SK-N-SH (cell line): ENCODE measurements at regions not wholly inside any gene's neighbourhood (a gene's known extent, or its start where the extent isn't known, plus 50 kb on each side); places are given as distances from the start of the nearest gene placed in this dataset.

ENCODE experiments used
- CTCF ChIA-PET: fragments of 300-600, 350-600 bp; formaldehyde crosslinking; extraction: SDS; loops from one replicate; lab custom pipeline; 2021; lab: Yijun Ruan, JAX
- POLR2A ChIA-PET: fragments of 350-600 bp; sonication (Branson Sonifier 250); formaldehyde crosslinking; extraction: SDS; loops from one replicate; lab custom pipeline; 2020; ENCODE audit warnings: antibody characterized with exemption, inconsistent platforms; lab: Yijun Ruan, JAX
- DNase-seq: peaks from one replicate; pipeline ENCODE4 v3.0.0; 2012
- H2AFZ ChIP-seq: fragments of 200-600 bp; sonication (generic); 2 replicates; pipeline ENCODE4 v1.8.1; 2016; ENCODE audit warnings: antibody characterized with exemption, mild to moderate bottlenecking, low read depth
- H3F3A ChIP-seq: fragments of 200-600 bp; sonication (generic); replicated peaks from 2 replicates; pipeline ENCODE3; 2016; ENCODE audit warnings: antibody characterized with exemption, mild to moderate bottlenecking; ENCODE audit not compliant: insufficient read depth
- H3K27ac ChIP-seq, 2 experiments: fragments of 200-500 bp in 1 of 2; fragments of 200-600 bp in 1 of 2; sonication (Bioruptor generic) in 1 of 2; sonication (generic), shearing (Covaris generic) in 1 of 2; 2 replicates each; pipeline versions ENCODE4 v1.5.1 to v1.6.1; 2014 to 2016; ENCODE audit warnings: low read depth in 2 of 2, inconsistent platforms in 1 of 2, low read length in 1 of 2, mild to moderate bottlenecking in 1 of 2, mixed read lengths in 1 of 2
- H3K27me3 ChIP-seq: fragments of 200-600 bp; sonication (generic), shearing (Covaris generic); 2 replicates; pipeline ENCODE4 v1.6.1; 2016; ENCODE audit warnings: mixed run types; ENCODE audit not compliant: insufficient read depth
- H3K36me3 ChIP-seq, 2 experiments: fragments of 200-500 bp in 1 of 2; fragments of 200-600 bp in 1 of 2; sonication (Bioruptor generic) in 1 of 2; sonication (generic) in 1 of 2; replicated peaks in 1 of 2; 2 replicates each; pipeline versions ENCODE3 to v1.5.1; 2014 to 2016; ENCODE audit warnings: low read length in 1 of 2, mild to moderate bottlenecking in 1 of 2; ENCODE audit not compliant: insufficient read depth in 2 of 2, control insufficient read depth in 1 of 2
- H3K4me1 ChIP-seq, 2 experiments: fragments of 200-500 bp in 1 of 2; fragments of 200-600 bp in 1 of 2; sonication (Bioruptor generic) in 1 of 2; sonication (generic), shearing (Covaris generic) in 1 of 2; 2 replicates each; pipeline versions ENCODE4 v1.5.1 to v1.6.1; 2014 to 2016; ENCODE audit warnings: low read depth in 1 of 2, low read length in 1 of 2, mixed run types in 1 of 2; ENCODE audit not compliant: insufficient read depth in 2 of 2, control insufficient read depth in 1 of 2
- H3K4me2 ChIP-seq: fragments of 200-600 bp; sonication (generic), shearing (Covaris generic); 2 replicates; pipeline ENCODE4 v1.6.1; 2017; ENCODE audit warnings: mixed run types
- H3K4me3 ChIP-seq, 2 experiments: fragments of 200-500 bp in 1 of 2; fragments of 200-600 bp in 1 of 2; sonication (Bioruptor generic) in 1 of 2; sonication (generic), shearing (Covaris generic) in 1 of 2; 2 replicates each; pipeline versions ENCODE4 v1.5.1 to v1.8.1; 2014 to 2016; ENCODE audit warnings: low read depth in 2 of 2, inconsistent platforms in 1 of 2, low read length in 1 of 2, mild to moderate bottlenecking in 1 of 2, mixed read lengths in 1 of 2, moderate library complexity in 1 of 2
- H3K79me2 ChIP-seq: fragments of 200-600 bp; sonication (generic); 2 replicates; pipeline ENCODE4 v1.8.1; 2017; ENCODE audit warnings: mild to moderate bottlenecking; ENCODE audit not compliant: insufficient read depth
- H3K9ac ChIP-seq: fragments of 200-600 bp; sonication (generic); 2 replicates; pipeline ENCODE4 v1.6.1; 2017; ENCODE audit warnings: mixed run types
- H3K9me2 ChIP-seq: fragments of 200-600 bp; sonication (generic); 2 replicates; pipeline ENCODE4 v1.6.1; 2017; ENCODE audit warnings: mixed run types
- H3K9me3 ChIP-seq: fragments of 200-600 bp; sonication (generic); 2 replicates; pipeline ENCODE4 v1.6.1; 2017; ENCODE audit warnings: mixed run types, mild to moderate bottlenecking, moderate library complexity
- H4K20me1 ChIP-seq: fragments of 200-600 bp; sonication (generic); 2 replicates; pipeline ENCODE4 v1.6.1; 2017; ENCODE audit warnings: mild to moderate bottlenecking, mixed run types; ENCODE audit not compliant: insufficient read depth
- CHD2 ChIP-seq: fragments of 150-350 bp; IDR thresholded peaks from 2 replicates; pipeline ENCODE4 v1.6.1; 2018; ENCODE audit warnings: low read length; ENCODE audit not compliant: partially characterized antibody
- ELF1 ChIP-seq: IDR thresholded peaks from 2 replicates; pipeline ENCODE4 v1.4.0; 2012
- FOXJ3 ChIP-seq: sonication (generic); formaldehyde crosslinking; IDR thresholded peaks from 2 replicates; pipeline ENCODE4 v1.5.1; 2020; ENCODE audit warnings: mild to moderate bottlenecking, missing genetic modification reagents
- GATA2 ChIP-seq: sonication (generic); formaldehyde crosslinking; IDR thresholded peaks from 2 replicates; pipeline ENCODE4 v1.5.0; 2020; ENCODE audit warnings: mild to moderate bottlenecking, missing genetic modification reagents
- MAX ChIP-seq: IDR thresholded peaks from 2 replicates; pipeline ENCODE4 v1.4.0; 2012; ENCODE audit warnings: low read depth
- MXI1 ChIP-seq: IDR thresholded peaks from 2 replicates; pipeline ENCODE4 v1.6.1; 2012; ENCODE audit warnings: mild to moderate bottlenecking, low read depth, low read length, improper control_type of control experiment
- TAF1 ChIP-seq: IDR thresholded peaks from 2 replicates; pipeline ENCODE4 v1.6.1; 2012; ENCODE audit warnings: low read depth, mild to moderate bottlenecking, low read length, moderate library complexity, borderline replicate concordance
- TCF12 ChIP-seq: IDR thresholded peaks from 2 replicates; pipeline ENCODE4 v1.4.0; 2012
- YY1 ChIP-seq: IDR thresholded peaks from 2 replicates; pipeline ENCODE4 v1.4.0; 2012; ENCODE audit warnings: low read depth, mild to moderate bottlenecking
- ZBTB33 ChIP-seq: IDR thresholded peaks from 2 replicates; pipeline ENCODE4 v1.4.0; 2012; ENCODE audit warnings: low read depth, borderline replicate concordance
- WGBS: methylation state at CpG from one replicate; pipeline ENCODE4 v1.1.6; 2017; ENCODE audit warnings: low lambda C conversion rate; 5-methylcytosine and 5-hydroxymethylcytosine counted together
- TF ChIP-seq, protein P1 (sequence below): fragments of 200-600 bp; sonication (generic); IDR thresholded peaks from 2 replicates; pipeline ENCODE4 v1.6.1; 2017; ENCODE audit warnings: antibody characterized with exemption, mild to moderate bottlenecking, moderate library complexity

- 12% methylated on average over 2 of the region's 2 CpGs for WGBS
- no peaks in the 10 kb centered on the region for H3F3A ChIP-seq
- H3K79me2 ChIP-seq = no peaks in the 10 kb centered on the region
- ChIA-PET POLR2A (no interaction called here), CTCF (no interaction called here)
- peaks cover 25% of the 10 kb centered on the region for H3K27me3 ChIP-seq
- H3K4me3 ChIP-seq = no peak overlapping the region
- no peaks in the 10 kb centered on the region for H3K9me3 ChIP-seq
- TF ChIP-seq ELF1 = no peak
- TF ChIP-seq YY1 = no peak
- no peak for TF ChIP-seq ZBTB33
- no peak for TF ChIP-seq TAF1
- no peak for TF ChIP-seq FOXJ3 (CRISPR knock-in tag)
- TF ChIP-seq MAX = no peak
- no peak overlapping the region for H3K4me2 ChIP-seq
- DNase-seq = no peak
- peaks cover 0 to 6% of the 10 kb centered on the region in 2 experiments; a peak in 2 of 4 replicates for H3K4me1 ChIP-seq
- no peaks in the 10 kb centered on the region for H3K36me3 ChIP-seq
- H3K27ac ChIP-seq = no peak overlapping the region
- no peak overlapping the region for H3K9ac ChIP-seq
- no peaks in the 10 kb centered on the region for H3K9me2 ChIP-seq
- H2AFZ ChIP-seq = no peak overlapping the region
- H4K20me1 ChIP-seq = no peaks in the 10 kb centered on the region
Observed at GRCh38 chr2:19439081-19439480, 80.7 kb upstream of the OSR1 start.

- H3K36me3 ChIP-seq = no peaks in the 10 kb centered on the region
- no peak overlapping the region for H3K27ac ChIP-seq
- no peak for TF ChIP-seq CHD2
- TF ChIP-seq MXI1 = no peak
- TF ChIP-seq YY1 = no peak
- TF ChIP-seq TCF12 = peak; percentile 75
- TF ChIP-seq, protein P1, sequence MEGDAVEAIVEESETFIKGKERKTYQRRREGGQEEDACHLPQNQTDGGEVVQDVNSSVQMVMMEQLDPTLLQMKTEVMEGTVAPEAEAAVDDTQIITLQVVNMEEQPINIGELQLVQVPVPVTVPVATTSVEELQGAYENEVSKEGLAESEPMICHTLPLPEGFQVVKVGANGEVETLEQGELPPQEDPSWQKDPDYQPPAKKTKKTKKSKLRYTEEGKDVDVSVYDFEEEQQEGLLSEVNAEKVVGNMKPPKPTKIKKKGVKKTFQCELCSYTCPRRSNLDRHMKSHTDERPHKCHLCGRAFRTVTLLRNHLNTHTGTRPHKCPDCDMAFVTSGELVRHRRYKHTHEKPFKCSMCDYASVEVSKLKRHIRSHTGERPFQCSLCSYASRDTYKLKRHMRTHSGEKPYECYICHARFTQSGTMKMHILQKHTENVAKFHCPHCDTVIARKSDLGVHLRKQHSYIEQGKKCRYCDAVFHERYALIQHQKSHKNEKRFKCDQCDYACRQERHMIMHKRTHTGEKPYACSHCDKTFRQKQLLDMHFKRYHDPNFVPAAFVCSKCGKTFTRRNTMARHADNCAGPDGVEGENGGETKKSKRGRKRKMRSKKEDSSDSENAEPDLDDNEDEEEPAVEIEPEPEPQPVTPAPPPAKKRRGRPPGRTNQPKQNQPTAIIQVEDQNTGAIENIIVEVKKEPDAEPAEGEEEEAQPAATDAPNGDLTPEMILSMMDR = no peak
- TF ChIP-seq GATA2 (CRISPR knock-in tag) = peak; percentile 52
- TF ChIP-seq, all 33 proteins: peak for 2
- H3K4me3 ChIP-seq = no peak overlapping the region
- H4K20me1 ChIP-seq = no peaks in the 10 kb centered on the region
- no peaks in the 10 kb centered on the region for H3K9me2 ChIP-seq
- ChIA-PET CTCF (interaction anchor here (1.4 kb wide), 1 partner anchor 14 kb away, joined by 3 read pairs; no protein-coding TSS in a partner anchor), POLR2A (no interaction called here)
- no peak overlapping the region for H3K4me2 ChIP-seq
- H3K27me3 ChIP-seq = peaks cover 14% of the 10 kb centered on the region
- 2% methylated on average over 1 of the region's 1 CpG for WGBS
- no peak overlapping the region for H3K9ac ChIP-seq
- no peaks in the 10 kb centered on the region for H3K79me2 ChIP-seq
- peaks cover 0 to 6% of the 10 kb centered on the region in 2 experiments; a peak in 2 of 4 replicates for H3K4me1 ChIP-seq
- no peaks in the 10 kb centered on the region for H3K9me3 ChIP-seq
- H3F3A ChIP-seq = no peaks in the 10 kb centered on the region
- peak; percentile 33 for DNase-seq
- H2AFZ ChIP-seq = no peak overlapping the region
Observed at GRCh38 chr2:19435815-19436214, 77.4 kb upstream of the OSR1 start.
